ENCODE measurements at regions not wholly inside any gene's neighbourhood (a gene's known extent, or its start where the extent isn't known, plus 50 kb on each side); places are given as distances from the start of the nearest gene placed in this dataset.

DNA sequence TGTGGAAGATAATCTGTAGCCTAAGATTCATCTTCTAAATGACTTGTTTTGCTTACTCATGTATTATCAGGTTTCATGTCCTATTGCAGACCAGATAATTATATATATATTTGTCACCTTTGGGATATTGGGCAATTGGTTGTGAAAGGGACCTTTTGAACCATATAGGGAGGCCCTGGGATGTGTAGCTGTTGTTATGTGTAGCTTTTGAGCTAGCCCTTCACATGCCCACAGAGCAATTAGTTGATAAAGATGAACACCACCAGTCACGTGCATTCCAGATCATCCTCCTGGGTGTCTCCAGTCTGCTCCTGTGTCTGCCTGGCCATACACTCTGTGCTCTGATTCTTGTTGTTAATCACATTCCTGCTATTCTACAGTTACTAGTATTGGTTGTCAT lies 431.2 kb upstream of the FBXO33 start:
- TF ChIP-seq CTCF (IDR thresholded peaks at IDR 0.05; ENCODE audit: low read depth, low read length), result no peak
- no peak for DNase-seq (ENCODE audit: low read depth in 2 of 2)
- no peak overlapping the region for H3K4me3 ChIP-seq (replicated peaks in 1 of 2; ENCODE audit: low read depth in 2 of 2, low read length in 2 of 2)

DNA sequence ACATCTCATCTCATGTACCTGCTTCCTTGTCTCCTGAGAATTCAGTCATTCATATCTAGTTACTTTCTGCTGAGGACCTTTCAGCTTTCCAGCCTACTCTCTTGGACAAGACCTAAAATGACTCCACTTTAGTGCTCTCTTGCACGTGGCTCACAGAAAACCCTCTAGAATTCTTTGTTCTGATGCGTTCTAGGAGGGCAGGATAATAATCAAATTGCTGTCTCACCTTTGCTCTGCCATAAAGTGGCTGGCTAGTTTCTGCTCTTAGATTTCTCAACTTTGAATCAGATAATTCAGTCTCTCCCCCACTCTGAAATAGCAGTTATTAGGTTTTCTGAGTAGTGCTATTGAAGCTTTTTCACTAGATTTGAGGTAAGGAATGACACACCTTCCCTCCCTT lies 429.5 kb upstream of the FBXO33 start:
- H3K4me3 ChIP-seq (replicated peaks in 1 of 2; ENCODE audit: low read depth in 2 of 2, low read length in 2 of 2), result no peak overlapping the region
- DNase-seq (ENCODE audit: low read depth in 2 of 2), result no peak
- no peak for TF ChIP-seq CTCF (IDR thresholded peaks at IDR 0.05; ENCODE audit: low read depth, low read length)

- DNase-seq (ENCODE audit: low read depth in 2 of 2), result no peak
- no peak for TF ChIP-seq CTCF (IDR thresholded peaks at IDR 0.05; ENCODE audit: low read depth, low read length)
- H3K4me3 ChIP-seq (replicated peaks in 1 of 2; ENCODE audit: low read depth in 2 of 2, low read length in 2 of 2), result no peak overlapping the region
Measured at GRCh38 chr14:39861229-39861600, 429.0 kb upstream of the FBXO33 start.

DNA sequence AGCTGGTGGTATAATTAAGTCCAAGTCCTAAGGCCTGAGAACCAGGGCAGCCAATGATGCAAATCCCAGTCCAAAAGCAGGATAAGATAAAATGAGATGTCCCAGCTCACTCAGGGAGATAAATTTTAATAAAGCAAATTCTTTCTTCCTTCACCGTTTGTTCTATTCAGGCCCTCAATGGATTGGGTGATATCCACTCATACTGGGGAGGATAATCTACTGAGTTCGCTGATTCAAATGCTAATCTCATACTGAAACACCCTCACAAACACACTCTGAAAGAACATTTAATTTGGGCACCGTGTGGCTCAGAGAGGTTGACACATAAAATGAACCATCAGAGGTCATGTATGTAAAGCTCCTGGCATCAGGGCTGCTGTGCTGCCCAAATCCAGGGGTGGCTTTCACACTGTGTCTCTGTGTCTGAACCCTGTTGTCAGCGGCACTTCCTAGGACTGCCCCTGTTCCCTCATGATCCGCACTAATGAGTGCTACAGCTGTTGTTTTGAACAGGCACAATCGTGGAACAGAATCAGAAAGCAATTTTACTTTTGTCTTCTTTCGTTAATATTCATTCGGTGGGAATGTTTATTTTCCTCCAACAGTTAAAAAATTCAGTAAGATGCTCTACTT lies 428.5 kb upstream of the FBXO33 start:
- no peak overlapping the region for H3K4me3 ChIP-seq (replicated peaks in 1 of 2; ENCODE audit: low read depth in 2 of 2, low read length in 2 of 2)
- no peak for DNase-seq (ENCODE audit: low read depth in 2 of 2)
- no peak for TF ChIP-seq CTCF (IDR thresholded peaks at IDR 0.05; ENCODE audit: low read depth, low read length)

DNA sequence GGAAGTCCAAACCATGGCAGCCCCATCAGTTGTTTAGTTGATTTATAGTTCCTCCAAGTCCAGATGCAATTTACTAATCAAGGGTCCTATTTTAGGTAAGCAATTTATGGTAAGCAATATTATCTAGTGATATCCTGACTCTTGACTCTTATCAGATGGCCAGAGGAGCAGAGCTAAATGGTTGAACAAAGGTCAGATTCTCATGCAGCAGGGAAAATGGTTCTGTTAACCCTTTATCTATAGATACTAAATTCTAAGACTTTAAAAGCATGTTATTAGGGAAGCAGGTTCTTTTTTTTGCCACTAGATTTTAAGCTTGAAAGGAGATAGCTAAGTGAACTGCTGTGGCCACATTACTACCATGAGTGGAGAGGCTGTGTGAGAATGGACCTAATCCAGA lies 427.1 kb upstream of the FBXO33 start:
- H3K4me3 ChIP-seq (replicated peaks in 1 of 2; ENCODE audit: low read depth in 2 of 2, low read length in 2 of 2), result no peak overlapping the region
- DNase-seq (ENCODE audit: low read depth in 2 of 2), result no peak
- no peak for TF ChIP-seq CTCF (IDR thresholded peaks at IDR 0.05; ENCODE audit: low read depth, low read length)

GRCh38 chr14:39857376-39858055 lies 425.3 kb upstream of the FBXO33 start:
- no peak for TF ChIP-seq CTCF (IDR thresholded peaks at IDR 0.05; ENCODE audit: low read depth, low read length)
- no peak overlapping the region for H3K4me3 ChIP-seq (replicated peaks in 1 of 2; ENCODE audit: low read depth in 2 of 2, low read length in 2 of 2)
- no peak for DNase-seq (ENCODE audit: low read depth in 2 of 2)

DNA sequence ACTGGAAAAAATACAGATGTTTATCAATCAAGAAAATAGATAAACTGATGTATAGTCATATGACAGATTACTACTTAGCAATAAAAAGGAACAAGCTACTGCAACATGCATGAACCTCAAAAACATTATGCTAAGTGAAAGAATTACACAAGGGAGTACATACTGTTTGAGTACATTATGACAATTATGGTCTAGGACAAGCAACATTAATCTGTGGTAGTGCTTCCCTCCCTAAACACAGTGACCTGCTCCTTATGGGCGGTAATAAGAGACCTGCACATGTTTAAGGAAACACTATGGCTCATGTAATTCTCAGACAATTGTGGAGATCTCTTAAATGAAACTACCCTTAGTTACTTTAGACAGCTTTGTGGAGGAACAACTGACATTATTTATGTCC lies 421.2 kb upstream of the FBXO33 start:
- no peak for TF ChIP-seq CTCF (IDR thresholded peaks at IDR 0.05; ENCODE audit: low read depth, low read length)
- no peak for DNase-seq (ENCODE audit: low read depth in 2 of 2)
- no peak overlapping the region for H3K4me3 ChIP-seq (replicated peaks in 1 of 2; ENCODE audit: low read depth in 2 of 2, low read length in 2 of 2)

Data from cardiac fibroblast (primary cell).